OCI-LY7 (cell line): ENCODE measurements at regions not wholly inside any gene's neighbourhood (a gene's known extent, or its start where the extent isn't known, plus 50 kb on each side); places are given as distances from the start of the nearest gene placed in this dataset.

Experiments used
- BruUV-seq: library from RNA; stranded (reverse); fragments of 400-500 nt; replicated peaks from 2 replicates; lab custom pipeline; 2021; lab: Mats Ljungman, UMichigan
- CTCF ChIA-PET: fragments of 300-600 bp; sonication (Branson Sonifier 250); formaldehyde crosslinking; loops from one replicate; lab custom pipeline; 2022; ENCODE audit warnings: antibody characterized with exemption; ENCODE audit not compliant: unreplicated experiment; lab: Charles Lee
- POLR2A ChIA-PET: fragments of 300-600 bp; sonication (Branson Sonifier 250); formaldehyde crosslinking; loops from one replicate; lab custom pipeline; 2022; ENCODE audit warnings: antibody characterized with exemption; lab: Charles Lee
- DNase-seq: peaks from one replicate; pipeline ENCODE4 v3.0.0-alpha.2; 2015; ENCODE audit warnings: low spot score
- H2AFZ ChIP-seq: fragments of 200-600 bp; sonication (generic), shearing (Covaris generic); 2 replicates; pipeline ENCODE4 v1.6.1; 2014; ENCODE audit warnings: mild to moderate bottlenecking, antibody characterized with exemption, low read length, moderate library complexity
- H3K27ac ChIP-seq: fragments of 200-600 bp; sonication (generic); 2 replicates; pipeline ENCODE4 v1.5.1; 2014; ENCODE audit warnings: mixed run types, low read depth, mild to moderate bottlenecking, moderate library complexity, low read length, inconsistent platforms; ENCODE audit not compliant: poor library complexity, severe bottlenecking
- H3K36me3 ChIP-seq: fragments of 200-600 bp; sonication (generic); 2 replicates; pipeline ENCODE4 v1.6.1; 2014; ENCODE audit warnings: mild to moderate bottlenecking, antibody characterized with exemption, low read length, moderate library complexity, mixed read lengths; ENCODE audit not compliant: insufficient read depth
- H3K4me1 ChIP-seq: fragments of 200-600 bp; sonication (generic); 2 replicates; pipeline ENCODE4 v1.5.1; 2014; ENCODE audit warnings: mild to moderate bottlenecking, low read length; ENCODE audit not compliant: insufficient read depth, poor library complexity, severe bottlenecking
- H3K4me2 ChIP-seq: fragments of 200-600 bp; sonication (generic); 2 replicates; pipeline ENCODE4 v1.6.1; 2014; ENCODE audit warnings: mild to moderate bottlenecking, low read length
- H3K4me3 ChIP-seq: fragments of 200-600 bp; sonication (generic); 2 replicates; pipeline ENCODE4 v1.5.1; 2014; ENCODE audit warnings: mild to moderate bottlenecking, low read depth, low read length; ENCODE audit not compliant: poor library complexity, severe bottlenecking
- H3K79me2 ChIP-seq: fragments of 200-600 bp; sonication (generic); 2 replicates; pipeline ENCODE4 v1.6.1; 2016; ENCODE audit warnings: low read depth, mild to moderate bottlenecking, low read length, moderate library complexity, mixed read lengths; ENCODE audit not compliant: insufficient read depth
- H3K9me2 ChIP-seq: fragments of 200-600 bp; sonication (generic); 2 replicates; pipeline ENCODE4 v1.6.1; 2016; ENCODE audit warnings: mild to moderate bottlenecking, low read length, mixed read lengths; ENCODE audit not compliant: insufficient read depth
- H3K9me3 ChIP-seq: fragments of 200-600 bp; sonication (generic); 2 replicates; pipeline ENCODE4 v1.6.1; 2014; ENCODE audit warnings: mild to moderate bottlenecking, mixed run types, low read length, mixed read lengths
- H4K20me1 ChIP-seq: fragments of 200-600 bp; sonication (generic); 2 replicates; pipeline ENCODE4 v1.6.1; 2014; ENCODE audit warnings: mild to moderate bottlenecking, antibody characterized with exemption, low read length, moderate library complexity, mixed read lengths; ENCODE audit not compliant: insufficient read depth
- CTCF ChIP-seq: fragments of 200-600 bp; sonication (generic); conservative IDR thresholded peaks from 2 replicates; pipeline ENCODE4 v1.5.1; 2014; ENCODE audit warnings: mild to moderate bottlenecking, antibody characterized with exemption, low read length, moderate library complexity, mixed read lengths
- EZH2phosphoT487 ChIP-seq: fragments of 200-600 bp; sonication (generic); IDR thresholded peaks from 2 replicates; pipeline ENCODE4 v1.6.1; 2018; ENCODE audit warnings: low read depth, borderline replicate concordance, mild to moderate bottlenecking, mixed run types, antibody characterized with exemption, low read length, moderate library complexity, mixed read lengths
- intact Hi-C: fragments of 100-400 bp; cut with micrococcal nuclease; formaldehyde crosslinking; loops from one replicate; pipeline ENCODE4 v1.10.0; 2022; ENCODE audit not compliant: unreplicated experiment

- intact Hi-C loops, result no loop called here
- no peak overlapping the region for H3K4me3 ChIP-seq
- no peak overlapping the region for H3K27ac ChIP-seq
- CTCF ChIA-PET, result no interaction called here
- no peak overlapping the region for H2AFZ ChIP-seq
- peaks cover 4% of the 10 kb centered on the region for H3K4me1 ChIP-seq
- H4K20me1 ChIP-seq, result no peaks in the 10 kb centered on the region
- H3K36me3 ChIP-seq, result peaks cover 14% of the 10 kb centered on the region
- POLR2A ChIA-PET, result no interaction called here
- H3K9me3 ChIP-seq, result peaks cover 16% of the 10 kb centered on the region
- H3K4me2 ChIP-seq, result no peak overlapping the region
- no peaks in the 10 kb centered on the region for H3K9me2 ChIP-seq
- H3K79me2 ChIP-seq, result no peaks in the 10 kb centered on the region
- TF ChIP-seq CTCF (no peak), EZH2phosphoT487 (no peak)
- no peak for DNase-seq
- no TSS peak for BruUV-seq
Observed at GRCh38 chr12:68070957-68071356, 81.7 kb downstream of the IFNG-AS1 start.
